Adipocyte (in vitro differentiated cells): ENCODE measurements at regions not wholly inside any gene's neighbourhood (a gene's known extent, or its start where the extent isn't known, plus 50 kb on each side); places are given as distances from the start of the nearest gene placed in this dataset.
"Not testable (repeated sequence)": the region's sequence is repeated elsewhere in the genome, so short reads cannot be mapped to it uniquely, and the experiment has no call there.

Experiments used
- DNase-seq: peaks from one replicate; pipeline ENCODE4 v3.0.0-alpha.2; 2015; ENCODE audit warnings: low read depth
- H3K27me3 ChIP-seq: replicated peaks from 2 replicates; pipeline ENCODE4 v1.7.0; 2013; ENCODE audit warnings: mild to moderate bottlenecking, low read length, moderate library complexity; ENCODE audit not compliant: control insufficient read depth, insufficient read depth
- H3K36me3 ChIP-seq: 2 replicates; pipeline ENCODE4 v1.7.0; 2013; ENCODE audit warnings: low read length, mild to moderate bottlenecking, moderate library complexity; ENCODE audit not compliant: control insufficient read depth, insufficient read depth, severe bottlenecking
- H3K4me1 ChIP-seq: 2 replicates; pipeline ENCODE4 v1.7.0; 2013; ENCODE audit warnings: mild to moderate bottlenecking, low read length, moderate library complexity; ENCODE audit not compliant: control insufficient read depth, insufficient read depth
- H3K4me3 ChIP-seq: 2 replicates; pipeline ENCODE4 v1.7.0; 2013; ENCODE audit warnings: mild to moderate bottlenecking, low read length, moderate library complexity
- H3K9ac ChIP-seq: 2 replicates; pipeline ENCODE4 v1.7.0; 2013; ENCODE audit warnings: mild to moderate bottlenecking, low read length, moderate library complexity
- H3K9me3 ChIP-seq: 2 replicates; pipeline ENCODE4 v1.7.0; 2013; ENCODE audit warnings: mild to moderate bottlenecking, low read length, moderate library complexity; ENCODE audit not compliant: control insufficient read depth

DNA sequence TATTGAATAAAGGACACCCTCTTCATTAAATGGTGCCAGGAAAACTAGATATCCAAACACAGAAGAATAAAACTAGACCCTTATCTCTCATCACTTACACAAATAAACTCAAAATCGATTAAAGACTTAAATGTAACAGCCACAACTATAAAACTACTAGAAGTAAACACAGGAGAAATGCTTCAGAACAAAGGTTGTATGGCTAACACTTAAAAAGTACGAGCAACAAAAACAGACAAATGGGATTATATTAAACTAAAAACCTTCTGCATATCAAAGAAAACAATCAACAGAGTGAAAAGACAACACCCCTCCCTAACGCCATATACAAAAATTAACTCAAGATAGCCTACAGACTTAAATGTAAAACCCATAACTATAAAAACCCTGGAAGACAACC, 104.7 kb upstream of the CLEC6A start:
- not testable (repeated sequence) for DNase-seq, H3K4me1 ChIP-seq, H3K9me3 ChIP-seq, H3K36me3 ChIP-seq, H3K27me3 ChIP-seq, H3K4me3 ChIP-seq, H3K9ac ChIP-seq

GRCh38 chr12:8354741-8355140, 101.0 kb upstream of the CLEC6A start:
- not testable (repeated sequence) for H3K4me1 ChIP-seq, H3K27me3 ChIP-seq, H3K9me3 ChIP-seq

DNA sequence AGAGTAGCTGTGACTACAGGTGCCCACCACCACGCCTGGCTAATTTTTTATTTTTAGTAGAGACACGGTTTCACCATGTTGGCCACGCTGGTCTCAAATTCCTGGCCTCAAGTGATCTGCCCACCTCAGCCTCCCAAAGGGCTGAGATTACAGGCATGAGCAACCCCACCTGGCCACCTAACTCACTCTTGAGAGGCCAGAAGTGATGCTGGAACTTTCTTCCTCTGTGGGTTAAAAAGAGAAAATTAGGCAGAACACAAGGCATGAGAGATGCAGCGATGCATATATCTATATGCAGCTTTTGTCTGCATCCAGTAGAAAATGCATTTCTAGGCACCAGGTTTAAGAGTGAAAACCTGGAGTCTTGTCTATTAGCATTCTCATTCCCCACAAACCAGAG, 100.2 kb upstream of the CLEC6A start:
- H3K9me3 ChIP-seq, DNase-seq, H3K4me3 ChIP-seq, H3K4me1 ChIP-seq, H3K9ac ChIP-seq, H3K36me3 ChIP-seq, H3K27me3 ChIP-seq: not testable (repeated sequence)

More at GRCh38 chr12:8354741-8355140, 101.0 kb upstream of the CLEC6A start:
- not testable (repeated sequence) for DNase-seq, H3K9ac ChIP-seq, H3K4me3 ChIP-seq, H3K36me3 ChIP-seq

- not testable (repeated sequence) for H3K9ac ChIP-seq, H3K27me3 ChIP-seq, H3K36me3 ChIP-seq, H3K4me3 ChIP-seq, H3K4me1 ChIP-seq, H3K9me3 ChIP-seq
- peak; percentile 39 for DNase-seq
These were observed 82.0 kb upstream of the CLEC6A start for GRCh38 chr12:8373744-8374143.

- H3K4me3 ChIP-seq, H3K27me3 ChIP-seq, H3K4me1 ChIP-seq, H3K9me3 ChIP-seq, H3K36me3 ChIP-seq, DNase-seq, H3K9ac ChIP-seq: not testable (repeated sequence)
These were observed 80.6 kb upstream of the CLEC6A start for GRCh38 chr12:8375122-8375521.

DNA sequence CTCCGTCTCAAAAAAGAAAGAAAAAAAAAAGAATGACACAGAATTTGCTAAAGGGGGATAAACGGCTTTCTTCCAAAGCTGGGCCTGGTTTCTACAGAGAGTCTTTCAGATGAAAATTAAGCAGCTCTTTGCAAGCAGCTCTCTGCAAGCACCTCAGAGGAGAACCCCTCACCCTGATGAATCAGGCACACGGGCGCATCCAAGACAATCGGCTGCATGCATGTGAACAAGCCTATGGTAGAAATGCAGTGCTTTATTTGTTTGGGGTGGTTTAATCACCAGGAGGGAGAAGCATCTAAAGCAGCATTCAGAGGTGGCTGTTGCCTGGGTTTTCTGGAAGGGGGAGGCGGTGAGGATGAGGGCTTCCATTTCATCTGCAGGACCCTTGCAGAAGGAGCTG, 78.0 kb upstream of the CLEC6A start:
- DNase-seq, H3K27me3 ChIP-seq, H3K4me3 ChIP-seq: not testable (repeated sequence)

DNA sequence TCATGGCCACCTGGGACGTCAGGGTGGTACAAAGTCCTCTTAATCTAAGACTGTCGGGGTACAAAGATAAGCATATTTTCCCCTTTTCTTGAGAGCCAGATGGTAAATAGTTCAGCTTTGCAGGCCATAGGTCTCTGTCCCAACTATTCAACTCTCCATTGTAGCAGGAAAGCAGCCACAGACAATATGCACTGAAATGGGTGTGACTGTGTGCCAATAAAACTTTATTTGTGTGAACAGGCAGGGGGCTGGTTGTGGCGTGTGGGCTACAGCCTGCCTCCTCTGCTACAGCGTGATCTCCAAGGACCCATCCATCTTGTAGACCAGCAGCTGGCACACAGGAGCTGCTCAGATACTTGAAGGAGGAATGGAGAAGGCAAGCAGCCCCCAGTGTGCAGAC, 73.2 kb upstream of the CLEC6A start:
- H3K9ac ChIP-seq = not testable (repeated sequence)

More for the DNA sequence above, 78.0 kb upstream of the CLEC6A start:
- not testable (repeated sequence) for H3K4me1 ChIP-seq, H3K36me3 ChIP-seq, H3K9ac ChIP-seq, H3K9me3 ChIP-seq

GRCh38 chr12:8384686-8385085, 71.1 kb upstream of the CLEC6A start:
- not testable (repeated sequence) for H3K4me1 ChIP-seq, H3K9ac ChIP-seq, H3K4me3 ChIP-seq, H3K36me3 ChIP-seq, H3K27me3 ChIP-seq, DNase-seq, H3K9me3 ChIP-seq

More for the DNA sequence above, 73.2 kb upstream of the CLEC6A start:
- H3K4me1 ChIP-seq, H3K27me3 ChIP-seq, H3K4me3 ChIP-seq, H3K9me3 ChIP-seq, H3K36me3 ChIP-seq, DNase-seq: not testable (repeated sequence)

DNA sequence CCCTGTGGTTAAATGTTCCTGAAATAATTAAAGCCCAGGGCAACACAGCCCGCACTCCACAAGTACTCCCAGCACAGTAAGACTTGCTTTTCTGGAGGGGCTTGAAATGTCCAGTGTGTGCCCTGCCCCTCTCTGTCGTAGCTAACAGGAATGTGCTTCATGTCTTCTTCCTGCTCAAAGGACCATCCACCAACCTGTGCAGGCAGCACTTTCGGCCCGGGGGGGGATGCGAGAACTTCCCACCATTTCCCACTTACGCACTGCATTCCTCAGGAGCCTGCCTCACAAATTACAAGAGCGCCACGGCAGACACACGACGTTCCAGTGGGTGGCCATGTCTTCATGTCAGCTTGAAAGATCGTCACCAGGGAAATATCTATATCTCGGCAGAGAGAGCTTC, 70.3 kb upstream of the CLEC6A start:
- not testable (repeated sequence) for H3K36me3 ChIP-seq, H3K9ac ChIP-seq, H3K4me3 ChIP-seq, H3K4me1 ChIP-seq, DNase-seq, H3K9me3 ChIP-seq, H3K27me3 ChIP-seq

DNA sequence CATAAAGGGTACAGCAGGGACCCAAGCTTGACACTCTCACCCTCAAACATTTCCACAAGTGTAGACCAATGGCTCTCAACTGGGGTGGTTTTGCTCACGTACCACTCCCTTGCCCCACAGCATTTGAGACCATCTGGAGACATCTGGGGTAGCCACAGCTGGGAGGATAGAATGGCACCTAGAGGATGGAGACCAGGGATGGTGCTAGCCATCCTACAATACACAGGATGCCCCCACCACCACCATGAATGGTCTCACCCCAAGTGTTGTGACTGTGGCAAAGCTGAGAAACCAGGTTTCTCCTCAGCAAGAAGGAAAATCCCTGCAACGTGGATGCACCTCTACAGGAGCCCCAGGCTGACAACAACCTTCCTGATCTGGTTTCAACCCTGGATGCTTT, 69.1 kb upstream of the CLEC6A start:
- H3K4me1 ChIP-seq, H3K36me3 ChIP-seq, DNase-seq, H3K9me3 ChIP-seq, H3K27me3 ChIP-seq, H3K4me3 ChIP-seq, H3K9ac ChIP-seq: not testable (repeated sequence)

- not testable (repeated sequence) for H3K36me3 ChIP-seq, H3K9ac ChIP-seq, DNase-seq, H3K4me3 ChIP-seq, H3K4me1 ChIP-seq, H3K9me3 ChIP-seq
- H3K27me3 ChIP-seq = peaks cover 13% of the 10 kb centered on the region
These were observed 66.5 kb upstream of the CLEC6A start for GRCh38 chr12:8389296-8389695.

- not testable (repeated sequence) for H3K4me3 ChIP-seq, H3K9ac ChIP-seq, H3K36me3 ChIP-seq, H3K9me3 ChIP-seq, H3K4me1 ChIP-seq
- DNase-seq = peak; percentile 68
- H3K27me3 ChIP-seq = peaks cover 13% of the 10 kb centered on the region
These were observed 65.6 kb upstream of the CLEC6A start for GRCh38 chr12:8390001-8390777.
